Neutrophil (primary cell): ENCODE measurements at regions not wholly inside any gene's neighbourhood (a gene's known extent, or its start where the extent isn't known, plus 50 kb on each side); places are given as distances from the start of the nearest gene placed in this dataset.
A peak's percentile ranks its signal among the peaks of the same experiment; 100 is the strongest.

Experiments
- H3K27ac ChIP-seq: fragments of 200-600 bp; sonication (generic); 2 replicates; pipeline ENCODE4 v1.5.1; 2016; ENCODE audit warnings: mild to moderate bottlenecking, moderate library complexity
- H3K27me3 ChIP-seq: fragments of 200-600 bp; sonication (generic); 2 replicates; pipeline ENCODE4 v1.6.0; 2016; ENCODE audit warnings: mild to moderate bottlenecking
- H3K36me3 ChIP-seq: fragments of 200-600 bp; sonication (generic); 2 replicates; pipeline ENCODE4 v1.5.1; 2017
- H3K4me1 ChIP-seq, 2 experiments: fragments of 200-600 bp in 1 of 2; sonication (generic) in 1 of 2; 1 replicate in 1 of 2; 2 replicates in 1 of 2; pipeline versions ENCODE4 v1.5.1 to v1.6.1; 2013 to 2016; ENCODE audit warnings: low read depth in 1 of 2, low read length in 1 of 2, mild to moderate bottlenecking in 1 of 2, moderate library complexity in 1 of 2; ENCODE audit not compliant: control insufficient read depth in 1 of 2, insufficient read depth in 1 of 2
- H3K4me3 ChIP-seq, 2 experiments: fragments of 200-600 bp in 1 of 2; sonication (generic) in 1 of 2; 1 replicate in 1 of 2; 2 replicates in 1 of 2; pipeline ENCODE4 v1.5.1; 2013 to 2016; ENCODE audit warnings: low read depth in 1 of 2, low read length in 1 of 2, mild to moderate bottlenecking in 1 of 2, moderate library complexity in 1 of 2
- H3K9me3 ChIP-seq: fragments of 200-600 bp; sonication (generic); 2 replicates; pipeline ENCODE4 v1.5.1; 2016
- CTCF ChIP-seq: fragments of 200-600 bp; sonication (generic); IDR thresholded peaks from 2 replicates; pipeline ENCODE4 v1.5.1; 2016; ENCODE audit warnings: antibody characterized with exemption

GRCh38 chr3:5426094-5426883, 238.8 kb downstream of the EDEM1 start:
- Histone ChIP-seq H3K27ac (no peak overlapping the region), H3K9me3 (no peaks in the 10 kb centered on the region), H3K27me3 (no peaks in the 10 kb centered on the region), H3K4me1 (peaks cover 14 to 23% of the 10 kb centered on the region in 2 experiments), H3K36me3 (no peaks in the 10 kb centered on the region), H3K4me3 (no peak overlapping the region)
- TF ChIP-seq CTCF: peak; percentile 66

DNA sequence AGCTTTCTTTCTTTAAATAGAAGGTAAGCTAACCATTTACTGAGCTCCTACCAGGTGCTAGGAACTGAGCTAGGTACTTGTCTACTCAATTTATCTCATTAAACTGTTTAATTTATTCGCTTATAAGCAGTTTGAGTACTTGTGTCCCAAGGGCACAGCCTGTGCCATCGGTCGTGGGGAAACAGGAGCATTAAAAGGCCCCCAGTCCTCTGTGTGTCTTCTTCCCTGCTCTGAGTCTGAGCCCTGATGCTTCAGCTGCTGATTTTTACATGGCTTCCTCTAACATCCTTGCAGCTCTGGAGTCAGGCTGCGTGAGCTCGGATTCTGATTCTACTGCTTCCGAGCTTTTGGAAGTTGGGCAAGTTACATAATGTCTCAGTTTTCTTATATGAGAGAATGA, 239.5 kb downstream of the EDEM1 start:
- Histone ChIP-seq H3K27me3 (no peaks in the 10 kb centered on the region), H3K27ac (no peak overlapping the region), H3K4me1 (peaks cover 14 to 23% of the 10 kb centered on the region in 2 experiments), H3K36me3 (no peaks in the 10 kb centered on the region), H3K9me3 (no peaks in the 10 kb centered on the region), H3K4me3 (no peak overlapping the region)
- no peak for TF ChIP-seq CTCF

GRCh38 chr3:5427938-5428337, 240.4 kb downstream of the EDEM1 start:
- H3K27me3 ChIP-seq: no peaks in the 10 kb centered on the region
- H3K27ac ChIP-seq: no peak overlapping the region
- H3K36me3 ChIP-seq: no peaks in the 10 kb centered on the region
- no peak overlapping the region for H3K4me3 ChIP-seq
- no peaks in the 10 kb centered on the region for H3K9me3 ChIP-seq
- no peak for TF ChIP-seq CTCF
- peaks cover 10 to 17% of the 10 kb centered on the region in 2 experiments for H3K4me1 ChIP-seq

GRCh38 chr3:5428607-5429516, 241.4 kb downstream of the EDEM1 start:
- peaks cover under 1 to 8% of the 10 kb centered on the region in 2 experiments for H3K4me1 ChIP-seq
- no peak overlapping the region for H3K4me3 ChIP-seq
- no peak overlapping the region for H3K27ac ChIP-seq
- H3K9me3 ChIP-seq: no peaks in the 10 kb centered on the region
- no peaks in the 10 kb centered on the region for H3K36me3 ChIP-seq
- no peaks in the 10 kb centered on the region for H3K27me3 ChIP-seq
- TF ChIP-seq CTCF: no peak

- Histone ChIP-seq H3K9me3 (no peaks in the 10 kb centered on the region), H3K27ac (no peak overlapping the region), H3K4me1 (peaks cover 0 to 7% of the 10 kb centered on the region in 2 experiments), H3K4me3 (no peak overlapping the region), H3K36me3 (no peaks in the 10 kb centered on the region), H3K27me3 (no peaks in the 10 kb centered on the region)
- no peak for TF ChIP-seq CTCF
These were observed 242.0 kb downstream of the EDEM1 start for GRCh38 chr3:5429517-5429890.
